ENCODE measurements at regions not wholly inside any gene's neighbourhood (a gene's known extent, or its start where the extent isn't known, plus 50 kb on each side); places are given as distances from the start of the nearest gene placed in this dataset.
"Not testable (repeated sequence)": the region's sequence is repeated elsewhere in the genome, so short reads cannot be mapped to it uniquely, and the experiment has no call there.

DNA sequence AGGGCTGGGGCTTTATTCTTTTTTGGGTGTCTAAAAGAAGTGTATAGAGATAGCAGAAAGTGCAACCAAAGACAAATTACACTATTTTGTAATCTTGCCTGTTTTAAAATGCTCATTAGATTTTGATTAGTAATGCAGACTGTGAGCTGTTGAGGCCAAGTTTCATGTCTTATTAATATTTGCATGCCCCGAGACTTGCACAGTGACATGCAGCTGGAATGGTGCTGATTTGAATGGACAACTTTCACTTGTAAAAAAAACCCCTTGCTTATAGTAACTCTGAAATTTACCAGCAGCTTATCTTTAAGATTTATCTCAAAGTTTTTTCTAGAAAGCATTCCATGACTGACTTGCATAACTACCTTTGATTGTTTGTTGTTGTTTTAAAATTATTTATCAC lies 835.1 kb upstream of the IGFBP7 start:
- TF ChIP-seq ZFX (IDR thresholded peaks at IDR 0.05), result no peak
- TF ChIP-seq, protein P1, sequence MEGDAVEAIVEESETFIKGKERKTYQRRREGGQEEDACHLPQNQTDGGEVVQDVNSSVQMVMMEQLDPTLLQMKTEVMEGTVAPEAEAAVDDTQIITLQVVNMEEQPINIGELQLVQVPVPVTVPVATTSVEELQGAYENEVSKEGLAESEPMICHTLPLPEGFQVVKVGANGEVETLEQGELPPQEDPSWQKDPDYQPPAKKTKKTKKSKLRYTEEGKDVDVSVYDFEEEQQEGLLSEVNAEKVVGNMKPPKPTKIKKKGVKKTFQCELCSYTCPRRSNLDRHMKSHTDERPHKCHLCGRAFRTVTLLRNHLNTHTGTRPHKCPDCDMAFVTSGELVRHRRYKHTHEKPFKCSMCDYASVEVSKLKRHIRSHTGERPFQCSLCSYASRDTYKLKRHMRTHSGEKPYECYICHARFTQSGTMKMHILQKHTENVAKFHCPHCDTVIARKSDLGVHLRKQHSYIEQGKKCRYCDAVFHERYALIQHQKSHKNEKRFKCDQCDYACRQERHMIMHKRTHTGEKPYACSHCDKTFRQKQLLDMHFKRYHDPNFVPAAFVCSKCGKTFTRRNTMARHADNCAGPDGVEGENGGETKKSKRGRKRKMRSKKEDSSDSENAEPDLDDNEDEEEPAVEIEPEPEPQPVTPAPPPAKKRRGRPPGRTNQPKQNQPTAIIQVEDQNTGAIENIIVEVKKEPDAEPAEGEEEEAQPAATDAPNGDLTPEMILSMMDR (conservative IDR thresholded peaks at IDR 0.05), result no peak
- H3K27ac ChIP-seq, result no peak overlapping the region

DNA sequence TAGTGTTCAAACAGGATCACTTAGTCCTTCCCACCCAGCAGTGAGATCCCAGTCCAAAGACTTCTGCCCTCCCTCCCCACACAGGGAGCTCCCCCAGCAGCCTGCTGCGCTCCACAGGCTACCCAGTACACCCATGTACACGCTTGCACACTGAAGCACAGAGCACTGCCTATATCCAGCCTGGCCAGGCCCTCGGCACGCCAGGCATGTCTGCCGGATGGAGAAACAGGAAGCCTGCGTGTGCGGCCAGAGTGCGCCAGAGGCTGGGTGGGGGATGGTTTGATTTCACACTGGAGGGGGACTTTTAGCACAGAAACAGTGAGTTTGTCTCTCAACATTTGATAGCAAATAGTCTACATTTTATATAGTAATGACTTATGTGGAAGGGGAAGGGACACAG lies 833.5 kb upstream of the IGFBP7 start:
- no peak for TF ChIP-seq ZFX (IDR thresholded peaks at IDR 0.05)
- TF ChIP-seq, protein P1 (conservative IDR thresholded peaks at IDR 0.05), result no peak
- no peak overlapping the region for H3K27ac ChIP-seq

DNA sequence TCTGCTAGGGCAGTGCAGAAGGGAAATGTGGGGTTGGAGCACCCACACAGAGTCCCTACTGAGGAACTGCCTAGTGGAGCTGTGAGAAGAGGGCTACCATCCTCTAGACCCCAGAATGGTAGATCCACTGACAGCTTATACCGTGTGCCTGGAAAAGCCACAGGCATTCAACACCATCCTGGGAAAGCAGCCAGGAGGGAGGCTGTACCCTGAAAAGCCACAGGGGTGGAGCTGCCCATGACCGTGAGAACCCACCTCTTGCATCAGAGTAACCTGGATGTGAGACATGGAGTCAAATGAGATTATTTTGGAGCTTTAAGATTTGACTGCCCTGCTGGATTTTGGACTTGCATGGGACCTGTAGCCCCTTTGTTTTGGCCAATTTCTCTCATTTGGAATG lies 827.1 kb upstream of the IGFBP7 start:
- not testable (repeated sequence) for H3K27ac ChIP-seq

DNA sequence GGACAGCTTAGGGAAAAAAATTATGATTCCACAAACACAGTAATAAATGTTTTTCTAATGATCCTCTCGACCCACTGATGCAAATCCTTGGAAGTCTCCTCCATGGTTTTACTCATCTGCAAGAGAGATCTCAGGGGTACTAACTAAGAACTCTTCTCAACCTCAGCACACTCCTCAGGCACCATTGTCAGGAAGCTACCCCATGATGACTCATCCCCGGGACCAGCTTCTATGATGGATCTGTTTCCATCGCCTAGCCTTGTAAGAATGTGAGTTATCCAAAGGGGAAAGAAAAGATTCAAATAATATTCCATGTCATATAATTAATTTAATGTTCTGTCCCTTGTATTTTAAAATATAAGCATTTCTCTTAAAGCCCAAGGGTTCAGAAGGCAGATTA lies 816.1 kb upstream of the IGFBP7 start:
- H3K27ac ChIP-seq, result no peak overlapping the region
- TF ChIP-seq ZFX (IDR thresholded peaks at IDR 0.05), result no peak
- TF ChIP-seq, protein P1 (conservative IDR thresholded peaks at IDR 0.05), result no peak

DNA sequence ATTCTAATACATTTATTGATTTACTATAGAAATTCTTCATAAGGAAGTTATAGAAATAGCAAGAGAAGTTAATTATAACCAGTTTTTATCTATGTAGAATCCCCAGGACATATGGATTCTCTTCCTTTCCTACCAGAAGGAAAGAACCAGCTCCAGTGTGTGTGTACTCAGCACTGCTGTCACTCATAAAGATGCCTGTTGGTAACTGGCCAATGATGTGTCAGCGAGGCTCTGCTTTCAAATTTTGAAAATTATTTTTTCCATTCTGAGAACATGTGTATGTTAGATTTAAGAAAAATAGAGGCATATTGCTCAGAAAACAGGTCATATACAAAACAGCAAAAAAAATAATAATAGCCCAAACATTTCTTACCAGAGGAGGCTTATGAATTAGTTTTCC lies 814.8 kb upstream of the IGFBP7 start:
- TF ChIP-seq, protein P1 (conservative IDR thresholded peaks at IDR 0.05), result no peak
- no peak for TF ChIP-seq ZFX (IDR thresholded peaks at IDR 0.05)
- no peak overlapping the region for H3K27ac ChIP-seq

DNA sequence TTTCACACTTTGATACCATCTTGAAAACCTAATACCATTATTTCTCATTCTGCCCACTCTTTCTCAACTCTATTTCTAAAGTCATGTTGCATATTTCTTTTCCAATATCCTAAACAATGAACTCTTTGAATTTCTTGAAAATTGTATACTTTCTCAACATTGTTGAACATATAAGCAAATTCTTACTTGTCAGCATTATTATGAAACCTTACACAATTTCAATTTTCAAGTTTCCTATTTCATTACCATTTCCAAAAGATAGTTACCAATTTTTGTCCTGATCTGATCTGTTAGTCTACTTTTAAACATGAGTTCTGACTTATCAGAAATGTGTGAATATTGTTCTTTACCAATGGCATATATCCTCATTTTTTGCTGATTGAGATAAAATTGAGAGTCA lies 806.3 kb upstream of the IGFBP7 start:
- no peak for TF ChIP-seq ZFX (IDR thresholded peaks at IDR 0.05)
- TF ChIP-seq, protein P1 (conservative IDR thresholded peaks at IDR 0.05), result no peak

DNA sequence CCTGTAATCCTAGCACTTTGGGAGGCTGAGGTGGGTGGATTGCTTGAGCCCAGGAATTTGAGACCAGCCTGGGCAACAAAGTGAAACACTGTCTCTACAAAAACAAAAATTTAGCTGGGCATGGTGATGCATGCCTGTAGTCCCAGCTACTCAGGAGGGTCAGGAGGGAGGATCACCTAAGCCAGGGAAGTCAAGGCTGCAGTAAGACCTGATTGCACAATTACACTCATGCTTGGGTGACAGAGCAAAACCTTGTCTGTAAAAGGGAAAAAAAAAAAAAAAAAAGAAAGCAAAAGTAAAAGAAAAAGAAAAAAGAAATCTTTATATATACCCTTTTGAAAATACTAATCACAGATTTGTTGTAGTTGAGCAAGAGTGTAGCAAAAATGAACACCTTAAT lies 801.0 kb upstream of the IGFBP7 start:
- no peak overlapping the region for H3K27ac ChIP-seq
- TF ChIP-seq ZFX (IDR thresholded peaks at IDR 0.05), result no peak
- TF ChIP-seq, protein P1 (conservative IDR thresholded peaks at IDR 0.05), result no peak

More for the DNA sequence above, 806.3 kb upstream of the IGFBP7 start:
- H3K27ac ChIP-seq, result no peak overlapping the region

DNA sequence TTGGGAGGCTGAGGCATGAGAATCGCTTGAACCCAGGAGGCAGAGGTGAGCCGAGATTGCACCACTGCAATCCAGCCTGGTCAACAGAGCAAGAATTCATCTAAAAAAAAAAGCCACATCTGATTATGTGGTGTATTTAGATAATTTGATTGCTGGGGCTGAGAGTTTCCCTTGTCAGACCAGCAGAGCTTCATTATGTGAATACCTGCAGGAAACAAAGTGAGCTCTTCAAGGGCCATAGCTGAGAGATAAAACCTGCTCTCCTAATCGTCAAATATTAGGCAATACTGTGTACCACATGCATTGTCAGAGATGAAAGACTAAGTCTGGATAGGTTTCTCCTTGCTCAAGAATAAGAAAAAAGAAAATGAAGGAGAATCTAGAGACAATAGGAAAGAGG lies 800.0 kb upstream of the IGFBP7 start:
- H3K27ac ChIP-seq, result no peak overlapping the region
- no peak for TF ChIP-seq ZFX (IDR thresholded peaks at IDR 0.05)
- TF ChIP-seq, protein P1 (conservative IDR thresholded peaks at IDR 0.05), result no peak
